ENCODE measurements at regions not wholly inside any gene's neighbourhood (a gene's known extent, or its start where the extent isn't known, plus 50 kb on each side); places are given as distances from the start of the nearest gene placed in this dataset.

DNA sequence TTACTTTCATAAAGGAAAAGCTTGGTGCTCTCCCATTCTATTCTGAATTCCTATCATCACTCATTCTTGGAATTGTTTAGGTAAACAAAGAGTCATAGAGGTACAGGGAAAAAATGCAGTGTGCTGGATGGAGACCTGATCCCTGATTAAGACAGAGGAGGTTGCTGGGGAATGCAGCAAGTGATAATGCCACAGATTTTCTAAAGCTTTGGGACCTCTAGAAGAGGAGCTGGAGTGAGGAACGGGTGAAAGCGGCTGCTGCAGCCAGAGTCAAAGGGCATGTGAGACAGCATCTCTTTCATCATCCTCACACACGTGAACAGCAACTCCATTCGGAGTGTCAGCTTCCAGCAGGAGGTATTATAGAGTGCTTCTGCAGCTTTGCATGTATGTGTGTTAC, 54.9 kb upstream of the DIPK1A start:
- intact Hi-C loops (cut with DNase I): no loop called here
- TF ChIP-seq, protein P1, sequence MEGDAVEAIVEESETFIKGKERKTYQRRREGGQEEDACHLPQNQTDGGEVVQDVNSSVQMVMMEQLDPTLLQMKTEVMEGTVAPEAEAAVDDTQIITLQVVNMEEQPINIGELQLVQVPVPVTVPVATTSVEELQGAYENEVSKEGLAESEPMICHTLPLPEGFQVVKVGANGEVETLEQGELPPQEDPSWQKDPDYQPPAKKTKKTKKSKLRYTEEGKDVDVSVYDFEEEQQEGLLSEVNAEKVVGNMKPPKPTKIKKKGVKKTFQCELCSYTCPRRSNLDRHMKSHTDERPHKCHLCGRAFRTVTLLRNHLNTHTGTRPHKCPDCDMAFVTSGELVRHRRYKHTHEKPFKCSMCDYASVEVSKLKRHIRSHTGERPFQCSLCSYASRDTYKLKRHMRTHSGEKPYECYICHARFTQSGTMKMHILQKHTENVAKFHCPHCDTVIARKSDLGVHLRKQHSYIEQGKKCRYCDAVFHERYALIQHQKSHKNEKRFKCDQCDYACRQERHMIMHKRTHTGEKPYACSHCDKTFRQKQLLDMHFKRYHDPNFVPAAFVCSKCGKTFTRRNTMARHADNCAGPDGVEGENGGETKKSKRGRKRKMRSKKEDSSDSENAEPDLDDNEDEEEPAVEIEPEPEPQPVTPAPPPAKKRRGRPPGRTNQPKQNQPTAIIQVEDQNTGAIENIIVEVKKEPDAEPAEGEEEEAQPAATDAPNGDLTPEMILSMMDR (IDR thresholded peaks at IDR 0.05; ENCODE audit: borderline replicate concordance, extremely low read depth, insufficient read depth): no peak
- H3K4me1 ChIP-seq (ENCODE audit: control insufficient read depth in 2 of 3, insufficient read depth in 2 of 3, low read depth in 1 of 3, low read length in 3 of 3): peaks cover 0 to 2% (median 0%) of the 10 kb centered on the region in 3 donors
- H3K9me3 ChIP-seq (ENCODE audit: control insufficient read depth in 2 of 3, insufficient read depth in 1 of 3, low read length in 3 of 3): no peaks in the 10 kb centered on the region
- H3K4me3 ChIP-seq (ENCODE audit: low read length in 3 of 3): no peak overlapping the region
- no peaks in the 10 kb centered on the region for H3K36me3 ChIP-seq (ENCODE audit: control insufficient read depth in 2 of 3, insufficient read depth in 3 of 3, low read length in 3 of 3)
- H3K9ac ChIP-seq (ENCODE audit: low read length in 3 of 3): no peak overlapping the region
- no peak overlapping the region for H3K27ac ChIP-seq (ENCODE audit: low read depth in 2 of 2, low read length in 2 of 2)
- no peaks in the 10 kb centered on the region for H3K27me3 ChIP-seq (ENCODE audit: control insufficient read depth, insufficient read depth, low read length)
- DNase-seq (no peak), FAIRE-seq (no peak)

DNA sequence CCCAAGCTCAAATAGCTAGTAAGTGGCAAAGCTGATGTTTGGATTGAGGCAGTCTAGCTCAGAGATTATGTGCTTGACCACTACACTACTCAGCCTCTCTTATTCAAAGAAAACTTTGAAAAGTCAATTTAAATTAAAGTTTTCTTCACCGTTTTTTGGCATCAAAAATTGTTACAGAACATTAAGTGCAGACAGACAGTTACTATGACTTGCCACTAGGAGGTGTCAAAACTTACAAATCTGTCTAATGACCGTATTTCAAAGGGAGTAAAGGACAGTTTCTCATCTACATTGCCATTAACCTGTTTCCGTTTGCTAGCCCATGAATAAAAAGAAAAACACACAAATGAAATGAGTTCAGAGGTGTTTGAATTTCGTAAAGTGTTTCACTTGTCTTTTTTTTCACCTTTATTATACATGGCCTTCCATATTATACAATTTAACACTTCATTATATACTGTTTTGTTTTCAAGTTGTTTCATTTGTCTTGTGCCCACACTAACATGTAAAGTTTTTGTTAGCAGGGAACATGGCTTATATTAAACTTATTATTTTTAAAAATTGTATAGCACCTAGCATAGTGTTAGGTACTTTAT, 57.4 kb upstream of the MTF2 start:
- H3K4me1 ChIP-seq (ENCODE audit: control insufficient read depth in 2 of 3, insufficient read depth in 2 of 3, low read depth in 1 of 3, low read length in 3 of 3): no peaks in the 10 kb centered on the region
- no peaks in the 10 kb centered on the region for H3K36me3 ChIP-seq (ENCODE audit: control insufficient read depth in 2 of 3, insufficient read depth in 3 of 3, low read length in 3 of 3)
- no peak overlapping the region for H3K4me3 ChIP-seq (ENCODE audit: low read length in 3 of 3)
- no peaks in the 10 kb centered on the region for H3K27me3 ChIP-seq (ENCODE audit: control insufficient read depth, insufficient read depth, low read length)
- H3K9me3 ChIP-seq (ENCODE audit: control insufficient read depth in 2 of 3, insufficient read depth in 1 of 3, low read length in 3 of 3): no peaks in the 10 kb centered on the region
- DNase-seq (peak in 2 of 5 donors; percentile 52 to 54), FAIRE-seq (peak; percentile 96)
- intact Hi-C loops (cut with DNase I): no loop called here
- H3K27ac ChIP-seq (ENCODE audit: low read depth in 2 of 2, low read length in 2 of 2): no peak overlapping the region
- H3K9ac ChIP-seq (ENCODE audit: low read length in 3 of 3): no peak overlapping the region
- TF ChIP-seq, protein P1 (IDR thresholded peaks at IDR 0.05; ENCODE audit: borderline replicate concordance, extremely low read depth, insufficient read depth): peak; percentile 71

DNA sequence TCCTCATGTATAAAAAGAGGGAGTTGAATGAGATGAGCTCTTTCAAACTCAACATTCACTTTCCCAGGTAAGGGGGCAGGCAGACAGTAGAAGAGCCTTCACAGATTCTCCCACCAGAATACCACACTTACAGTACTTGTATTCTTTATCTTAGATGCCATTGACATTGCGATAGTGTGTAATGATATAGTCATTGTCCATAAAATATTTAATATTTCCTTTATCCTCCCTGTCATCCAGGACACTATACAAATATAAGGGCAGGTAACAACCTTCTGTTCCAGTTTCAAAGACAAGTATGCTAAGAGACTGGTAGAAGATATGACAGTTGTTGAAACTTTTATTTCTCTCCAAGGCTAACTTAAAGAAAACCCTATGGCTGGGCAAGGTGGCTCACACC, 56.5 kb upstream of the MTF2 start:
- H3K36me3 ChIP-seq (ENCODE audit: control insufficient read depth in 2 of 3, insufficient read depth in 3 of 3, low read length in 3 of 3): no peaks in the 10 kb centered on the region
- H3K9me3 ChIP-seq (ENCODE audit: control insufficient read depth in 2 of 3, insufficient read depth in 1 of 3, low read length in 3 of 3): no peaks in the 10 kb centered on the region
- no peaks in the 10 kb centered on the region for H3K4me1 ChIP-seq (ENCODE audit: control insufficient read depth in 2 of 3, insufficient read depth in 2 of 3, low read depth in 1 of 3, low read length in 3 of 3)
- DNase-seq: no peak
- intact Hi-C loops (cut with DNase I): no loop called here
- no peak for FAIRE-seq
- no peaks in the 10 kb centered on the region for H3K27me3 ChIP-seq (ENCODE audit: control insufficient read depth, insufficient read depth, low read length)
- H3K27ac ChIP-seq (ENCODE audit: low read depth in 2 of 2, low read length in 2 of 2): no peak overlapping the region
- no peak overlapping the region for H3K9ac ChIP-seq (ENCODE audit: low read length in 3 of 3)
- H3K4me3 ChIP-seq (ENCODE audit: low read length in 3 of 3): no peak overlapping the region
- TF ChIP-seq, protein P1 (IDR thresholded peaks at IDR 0.05; ENCODE audit: borderline replicate concordance, extremely low read depth, insufficient read depth): no peak

DNA sequence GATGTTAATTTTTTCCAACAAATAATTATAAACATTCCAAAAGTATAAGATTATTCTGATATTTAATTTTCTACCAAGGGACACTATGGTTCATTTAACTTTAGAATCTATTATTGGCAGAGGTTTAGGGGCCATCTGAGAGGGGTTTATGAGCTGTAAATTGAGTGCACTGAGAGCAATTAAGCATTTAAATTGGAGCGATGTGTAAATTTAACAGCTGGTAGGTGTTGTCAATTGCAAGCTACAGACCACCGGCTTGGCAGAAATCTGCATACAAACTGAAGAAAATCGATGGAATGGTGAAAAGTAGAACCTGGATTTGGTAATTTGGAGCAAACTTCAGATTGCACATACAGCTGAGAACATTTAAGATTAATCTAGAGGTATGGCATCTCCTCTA, 55.8 kb upstream of the MTF2 start:
- no peak overlapping the region for H3K4me3 ChIP-seq (ENCODE audit: low read length in 3 of 3)
- H3K36me3 ChIP-seq (ENCODE audit: control insufficient read depth in 2 of 3, insufficient read depth in 3 of 3, low read length in 3 of 3): no peaks in the 10 kb centered on the region
- no peaks in the 10 kb centered on the region for H3K27me3 ChIP-seq (ENCODE audit: control insufficient read depth, insufficient read depth, low read length)
- TF ChIP-seq, protein P1 (IDR thresholded peaks at IDR 0.05; ENCODE audit: borderline replicate concordance, extremely low read depth, insufficient read depth): no peak
- H3K4me1 ChIP-seq (ENCODE audit: control insufficient read depth in 2 of 3, insufficient read depth in 2 of 3, low read depth in 1 of 3, low read length in 3 of 3): no peaks in the 10 kb centered on the region
- H3K9ac ChIP-seq (ENCODE audit: low read length in 3 of 3): no peak overlapping the region
- DNase-seq (no peak), FAIRE-seq (no peak)
- H3K9me3 ChIP-seq (ENCODE audit: control insufficient read depth in 2 of 3, insufficient read depth in 1 of 3, low read length in 3 of 3): no peaks in the 10 kb centered on the region
- intact Hi-C loops (cut with DNase I): no loop called here
- no peak overlapping the region for H3K27ac ChIP-seq (ENCODE audit: low read depth in 2 of 2, low read length in 2 of 2)

Measured in kidney (tissue), 13 donors.